TTC549 (cell line): ENCODE measurements at regions not wholly inside any gene's neighbourhood (a gene's known extent, or its start where the extent isn't known, plus 50 kb on each side); places are given as distances from the start of the nearest gene placed in this dataset.
A peak's percentile ranks its signal among the peaks of the same experiment; 100 is the strongest.

ENCODE experiments used
- FAIRE-seq: peaks from 2 replicates; lab custom pipeline; 2012; peaks lifted over from hg19 to GRCh38; lab: Jason Lieb, UNC

DNA sequence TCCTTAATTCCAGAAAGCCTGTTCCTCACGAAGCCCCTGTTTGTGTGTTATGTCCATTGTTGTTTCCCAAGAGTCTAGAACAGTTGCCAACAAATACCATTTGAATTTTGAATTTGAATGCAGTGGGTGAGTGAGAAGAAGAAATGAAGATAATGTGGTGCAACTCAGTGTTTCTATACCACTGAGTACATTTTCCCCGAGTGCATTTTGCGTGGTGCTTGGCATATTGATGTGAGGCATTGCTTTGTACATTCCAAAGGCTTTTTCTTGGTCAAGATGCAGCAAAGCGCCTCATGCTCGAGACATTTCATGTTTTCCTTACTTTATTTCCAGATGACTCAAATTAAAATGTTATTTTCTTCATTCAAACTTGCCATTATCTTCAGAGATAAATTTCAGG, 253.1 kb upstream of the RPS6KA3 start:
- no peak for FAIRE-seq

DNA sequence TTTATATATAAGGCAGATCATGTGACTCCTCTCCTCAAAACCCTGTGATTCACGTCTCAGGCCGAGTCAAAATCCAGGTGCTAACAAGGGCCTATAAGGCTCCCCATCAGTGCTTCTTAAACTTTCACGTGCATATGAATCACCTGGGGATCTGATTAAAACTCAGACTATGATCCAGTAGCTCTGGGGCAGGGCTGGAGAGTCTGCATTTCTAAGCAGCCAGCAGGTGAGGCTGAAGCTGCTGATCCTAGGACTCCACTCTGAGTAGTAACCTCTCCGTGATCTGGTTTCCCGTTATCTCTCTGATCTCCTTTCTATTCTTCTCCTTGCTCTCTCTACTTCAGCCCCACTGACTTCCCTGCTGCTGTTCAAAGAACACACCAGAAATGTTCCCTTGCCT, 252.4 kb upstream of the RPS6KA3 start:
- no peak for FAIRE-seq

DNA sequence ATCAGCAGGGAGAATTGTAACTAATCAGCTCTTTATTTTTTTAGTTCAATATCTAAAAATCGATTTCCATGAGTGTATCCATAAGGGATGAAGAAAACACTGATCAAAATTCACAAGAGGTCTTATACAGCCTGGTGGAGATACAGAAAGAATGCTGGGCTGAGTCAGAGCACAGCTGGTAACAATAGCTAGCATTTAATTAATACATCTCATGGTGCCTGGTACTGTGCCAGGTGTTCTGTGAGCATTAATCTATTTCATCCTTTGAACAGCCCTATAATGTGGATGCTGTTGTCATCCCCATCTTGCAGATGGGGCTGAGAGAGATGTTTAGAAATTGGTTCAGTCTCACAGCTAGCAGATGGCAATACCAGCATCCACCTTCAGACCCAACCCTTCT, 250.9 kb upstream of the RPS6KA3 start:
- no peak for FAIRE-seq

DNA sequence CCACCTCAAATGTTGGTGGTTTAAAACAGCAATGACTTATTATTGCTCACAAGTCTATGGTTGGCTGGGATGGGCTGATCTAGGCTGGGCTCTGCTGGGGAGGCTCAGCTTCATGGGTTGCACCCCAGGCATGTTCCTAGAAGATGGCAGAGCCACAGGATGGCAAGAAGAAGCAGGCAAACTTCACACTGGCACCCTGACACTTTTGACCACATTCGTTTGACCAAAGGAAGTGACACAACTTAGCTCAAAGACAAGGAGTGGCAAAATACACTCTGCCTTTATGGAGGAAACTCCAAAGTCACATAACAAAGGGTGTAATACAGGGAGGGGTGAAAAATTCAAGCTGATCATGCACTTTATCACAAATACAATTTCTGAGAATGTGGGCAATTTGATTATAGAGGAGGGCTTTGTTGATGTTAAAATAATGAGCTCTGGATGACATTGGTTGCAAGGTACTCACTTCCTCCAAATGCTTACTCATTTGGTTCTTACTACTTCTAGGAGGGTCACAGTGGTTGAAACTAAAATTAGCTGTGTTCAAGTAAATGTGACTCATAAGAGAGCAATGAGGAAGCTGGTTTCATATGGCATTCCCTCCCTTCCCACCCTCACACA, 249.2 kb upstream of the RPS6KA3 start:
- peak; percentile 85 for FAIRE-seq

DNA sequence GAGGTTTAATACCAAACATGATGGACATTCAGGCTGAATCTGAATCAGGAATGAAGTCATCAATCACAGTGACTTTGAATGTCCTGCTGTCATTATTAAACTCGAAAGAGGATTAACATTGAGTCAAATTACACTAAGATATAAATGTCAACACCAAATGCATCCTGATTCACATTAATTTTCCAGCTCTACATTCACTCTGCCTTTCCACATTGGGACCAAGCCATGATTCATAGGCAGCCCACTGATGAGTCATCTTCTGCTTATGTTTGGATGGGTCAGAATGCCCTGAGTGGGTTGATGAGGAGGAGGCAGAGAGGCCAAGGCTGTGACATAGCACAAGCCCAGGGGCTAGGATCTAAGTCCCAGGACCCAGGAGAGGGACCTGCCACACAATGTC, 247.6 kb upstream of the RPS6KA3 start:
- FAIRE-seq, result no peak

DNA sequence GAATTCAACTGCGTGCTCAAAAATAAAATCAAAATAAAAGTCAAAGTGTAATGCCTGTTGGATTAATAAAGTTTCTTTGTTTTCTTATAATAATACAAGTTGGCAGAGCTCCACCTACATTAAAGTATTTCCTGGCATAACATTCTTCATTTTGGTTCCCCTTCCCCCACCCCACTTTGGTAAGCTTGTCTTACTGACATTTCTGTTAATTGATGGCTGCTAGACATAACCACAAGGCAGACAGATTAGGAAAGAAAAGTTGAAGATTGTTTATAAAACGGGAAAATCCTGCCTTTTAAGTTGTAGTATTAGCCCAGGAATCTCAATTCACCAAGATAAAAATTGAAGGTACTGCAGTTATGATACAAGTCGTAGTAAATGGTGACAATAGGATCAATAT, 246.5 kb upstream of the RPS6KA3 start:
- FAIRE-seq, result no peak

DNA sequence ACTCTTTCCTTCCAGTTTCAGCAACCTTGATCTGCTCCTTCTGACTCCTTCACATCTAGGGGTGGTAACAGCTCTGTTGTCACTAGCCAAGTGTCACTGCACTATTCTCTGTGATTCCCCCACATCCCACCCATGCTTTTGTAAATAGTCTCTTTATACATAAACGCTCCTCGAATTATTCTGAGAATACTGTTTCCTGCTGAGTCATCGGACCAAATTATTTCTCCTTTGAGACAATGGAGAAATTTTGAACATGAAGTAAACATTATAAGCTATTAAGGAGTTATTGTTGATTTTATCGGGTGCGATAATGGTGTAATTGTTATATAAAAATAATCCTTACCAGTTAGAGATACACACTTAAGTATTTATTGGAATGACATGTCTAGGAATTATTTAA, 245.1 kb upstream of the RPS6KA3 start:
- FAIRE-seq, result peak; percentile 65

DNA sequence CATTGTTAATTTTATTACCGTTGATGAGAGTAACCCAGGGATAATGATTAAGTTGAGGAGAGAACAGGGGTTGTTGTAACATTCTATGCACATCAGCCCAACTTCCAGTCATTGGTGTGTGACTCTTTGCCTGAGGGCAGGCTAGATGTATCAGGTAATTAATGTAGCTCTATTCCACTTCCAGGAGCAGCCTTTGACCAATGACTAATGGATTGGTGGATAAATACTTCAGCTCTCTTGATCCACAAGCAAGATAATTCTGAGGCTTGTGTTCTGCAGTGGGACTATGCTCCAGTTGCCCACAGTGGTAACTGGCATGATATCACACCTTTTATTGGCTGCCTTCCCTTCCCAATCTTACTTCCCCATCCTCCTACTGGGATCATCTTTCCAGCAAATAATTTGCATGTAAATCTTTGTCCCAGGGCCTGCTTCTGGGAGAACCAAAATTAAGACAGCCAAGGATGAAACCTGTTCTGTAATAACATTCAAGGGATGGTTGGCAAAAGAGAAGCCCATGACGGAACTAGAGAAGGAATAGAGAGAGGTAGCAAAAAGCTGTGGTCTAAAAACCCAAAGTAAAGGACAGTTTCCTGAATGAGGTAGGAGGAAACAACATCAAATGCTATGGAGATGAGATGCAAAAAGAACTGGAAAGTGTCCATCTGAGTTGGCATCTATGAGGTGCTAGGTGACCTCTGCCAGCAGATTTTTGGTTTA, 241.4 kb upstream of the RPS6KA3 start:
- no peak for FAIRE-seq

DNA sequence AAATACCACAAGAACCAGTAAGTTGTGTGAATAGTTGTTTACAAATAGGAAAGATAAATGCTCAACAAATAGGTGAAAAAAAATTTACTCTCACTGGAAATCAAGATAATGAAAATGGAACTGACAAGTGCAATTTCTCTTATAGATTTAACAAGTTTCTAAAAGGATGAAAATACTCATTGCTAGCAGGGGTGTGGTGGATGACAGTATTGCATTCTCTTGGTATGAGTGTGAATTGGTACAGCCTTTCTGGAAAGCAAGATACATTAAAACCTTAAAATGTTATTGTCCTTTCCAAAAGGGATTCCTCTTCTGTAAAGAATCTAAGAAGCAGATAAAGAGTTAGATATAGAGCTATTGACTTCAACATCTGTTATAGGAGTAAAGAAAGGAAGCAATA, 240.0 kb upstream of the RPS6KA3 start:
- FAIRE-seq, result no peak

DNA sequence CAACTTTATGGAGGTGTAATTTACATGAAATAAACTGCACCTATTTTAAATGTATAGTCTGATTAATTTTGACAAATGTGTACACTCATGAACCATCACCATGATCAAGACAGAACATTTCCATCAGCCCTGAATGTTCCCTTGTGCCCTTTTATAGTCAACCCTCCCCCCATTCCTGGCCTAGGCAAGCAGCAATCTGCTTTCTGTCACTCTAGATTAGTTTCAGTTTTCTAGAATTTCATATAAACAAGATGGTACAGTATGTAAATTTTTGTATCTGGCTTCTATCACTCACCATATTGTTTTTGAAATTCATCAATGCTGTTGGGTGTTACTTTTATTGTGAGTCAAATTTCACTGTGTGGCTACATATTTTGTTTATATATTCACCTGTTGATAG, 234.2 kb upstream of the RPS6KA3 start:
- FAIRE-seq, result peak; percentile 93

DNA sequence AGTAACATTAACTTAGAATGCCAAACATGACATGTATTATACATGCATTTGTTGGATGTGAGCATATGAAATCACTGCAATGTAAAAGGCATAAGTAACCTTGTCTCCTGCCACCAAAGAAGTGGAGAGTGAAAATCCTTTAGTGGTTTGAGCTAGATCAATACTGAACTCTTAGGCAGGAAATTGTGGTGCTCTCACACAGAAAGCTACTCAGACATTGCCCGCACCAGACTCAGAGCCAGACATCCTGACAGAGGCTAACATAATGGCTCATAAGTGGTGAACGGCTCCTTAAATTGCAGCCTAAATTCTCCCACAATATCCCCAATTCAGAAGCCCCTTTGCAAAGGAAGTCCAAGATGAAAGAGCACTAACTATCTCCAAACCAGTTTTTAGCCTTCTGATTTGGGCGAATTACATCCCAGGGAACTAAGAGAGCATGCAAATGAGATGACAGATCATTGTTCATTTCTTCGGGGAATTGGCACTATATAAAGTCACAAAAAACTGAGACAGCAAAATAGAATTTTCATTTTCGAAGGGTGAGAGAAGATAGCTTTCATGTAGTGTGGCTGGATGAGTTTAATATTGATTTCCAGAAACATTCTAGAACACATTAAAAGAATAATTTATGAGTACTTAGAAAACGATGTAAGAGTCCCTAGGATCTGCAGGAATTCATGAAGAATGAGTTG, 233.6 kb upstream of the RPS6KA3 start:
- FAIRE-seq, result no peak

DNA sequence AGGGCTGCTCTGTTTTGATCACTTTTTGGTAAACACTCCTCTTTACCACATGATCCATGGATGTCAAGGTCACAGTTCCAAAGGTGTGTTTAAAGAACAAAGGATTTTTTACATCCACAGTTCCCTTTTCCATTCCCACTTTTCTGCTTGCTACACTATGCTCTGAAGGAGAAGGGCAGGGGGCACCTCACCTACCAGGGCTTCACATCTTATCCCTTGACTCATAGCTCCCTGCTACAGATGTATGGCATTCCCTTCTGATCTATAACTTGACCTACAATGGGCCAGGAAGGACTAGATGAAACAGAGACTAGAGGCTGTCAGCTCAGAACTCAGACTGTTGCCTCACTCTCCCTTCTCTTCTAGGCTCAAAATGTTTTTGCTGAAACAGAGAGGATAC, 233.1 kb upstream of the RPS6KA3 start:
- FAIRE-seq, result no peak

DNA sequence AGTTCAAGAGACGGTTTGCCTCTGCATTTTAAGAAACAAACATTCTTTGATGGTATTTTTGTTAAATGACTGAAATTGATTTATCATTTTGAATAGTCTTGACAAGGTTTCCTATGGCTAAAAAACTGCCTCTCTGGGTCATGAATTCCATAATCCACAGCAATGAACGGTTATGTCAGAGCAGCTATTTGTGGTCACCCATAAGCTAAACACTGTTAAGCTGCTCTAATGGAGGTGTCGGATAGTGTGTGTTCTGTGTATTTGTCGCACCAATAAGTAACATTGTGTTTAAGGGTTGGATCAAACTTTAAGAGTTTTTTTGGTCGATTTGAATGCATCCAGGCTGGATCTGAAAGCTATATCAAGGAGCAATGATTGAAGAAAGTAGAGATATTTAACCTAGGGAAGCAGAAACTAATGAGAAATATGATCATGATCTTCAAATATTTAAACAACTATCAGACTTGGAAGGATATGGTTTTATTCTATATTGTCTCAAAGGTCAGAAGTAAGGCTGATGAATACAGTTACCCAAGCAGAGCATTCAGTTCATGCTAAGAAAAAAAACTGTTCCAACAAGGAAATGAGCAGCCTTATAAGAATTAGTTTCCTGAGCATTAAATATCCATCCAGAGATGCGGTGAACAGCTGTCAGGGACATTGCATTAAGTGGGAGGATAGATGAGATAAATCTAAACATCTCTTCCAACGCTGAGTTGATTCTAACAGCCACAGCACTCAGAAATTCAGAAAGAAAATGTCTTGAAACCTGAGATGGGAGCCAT, 232.3 kb upstream of the RPS6KA3 start:
- no peak for FAIRE-seq

DNA sequence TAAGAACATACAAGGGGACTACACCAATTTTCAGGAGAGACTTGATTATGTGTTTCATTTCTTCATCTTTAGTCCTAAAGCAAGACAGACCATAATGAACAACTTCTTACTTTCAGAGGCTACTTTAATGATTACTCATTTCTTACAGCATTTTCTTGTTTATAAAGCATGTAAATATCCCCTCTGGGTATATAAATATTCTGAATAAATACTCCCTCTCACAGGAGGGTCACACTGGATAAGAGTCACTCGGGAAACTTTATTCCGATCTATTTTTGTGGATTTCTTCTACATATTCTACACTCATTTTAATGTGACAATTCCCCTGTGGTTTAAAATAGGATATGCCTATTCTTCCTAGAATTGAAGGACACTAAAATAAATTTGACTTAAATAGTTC, 228.9 kb upstream of the RPS6KA3 start:
- no peak for FAIRE-seq

DNA sequence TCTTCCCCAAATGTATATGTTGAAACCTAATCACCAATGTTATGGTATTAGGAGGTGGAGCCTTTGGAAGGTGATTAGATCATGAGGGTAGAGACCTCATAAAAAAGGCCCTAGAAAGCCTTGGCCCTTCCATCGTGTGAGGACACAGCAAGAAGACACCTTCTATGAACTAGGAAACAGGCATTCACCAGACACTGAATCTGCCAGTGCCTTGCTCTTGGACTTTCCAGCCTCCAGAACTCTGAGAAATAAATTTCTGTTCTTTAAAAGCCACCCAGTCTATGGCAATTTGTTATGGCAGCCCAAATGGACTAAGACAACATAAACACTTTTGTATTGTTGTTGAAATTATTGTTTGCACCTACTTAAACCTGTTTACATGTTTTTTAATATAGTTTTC, 221.8 kb upstream of the RPS6KA3 start:
- no peak for FAIRE-seq

DNA sequence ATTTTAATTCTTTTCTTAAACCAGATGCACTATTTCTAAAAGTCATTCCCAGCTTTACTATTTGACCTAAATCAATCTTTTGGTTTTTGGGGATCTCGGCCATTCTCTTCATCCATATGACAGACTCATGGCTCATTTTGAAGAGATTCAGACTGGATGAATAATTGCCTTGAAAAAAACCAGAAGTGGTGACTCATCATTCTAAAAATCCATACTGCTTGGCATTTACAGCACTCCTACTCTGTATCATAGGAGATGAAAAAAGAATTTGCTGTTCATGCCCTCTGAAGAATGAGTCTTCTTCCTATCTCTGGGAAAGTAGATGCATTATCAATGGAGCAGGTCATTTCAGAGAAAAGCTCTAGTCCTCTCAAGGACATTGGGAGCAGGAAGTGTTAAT, 220.5 kb upstream of the RPS6KA3 start:
- peak; percentile 89 for FAIRE-seq

DNA sequence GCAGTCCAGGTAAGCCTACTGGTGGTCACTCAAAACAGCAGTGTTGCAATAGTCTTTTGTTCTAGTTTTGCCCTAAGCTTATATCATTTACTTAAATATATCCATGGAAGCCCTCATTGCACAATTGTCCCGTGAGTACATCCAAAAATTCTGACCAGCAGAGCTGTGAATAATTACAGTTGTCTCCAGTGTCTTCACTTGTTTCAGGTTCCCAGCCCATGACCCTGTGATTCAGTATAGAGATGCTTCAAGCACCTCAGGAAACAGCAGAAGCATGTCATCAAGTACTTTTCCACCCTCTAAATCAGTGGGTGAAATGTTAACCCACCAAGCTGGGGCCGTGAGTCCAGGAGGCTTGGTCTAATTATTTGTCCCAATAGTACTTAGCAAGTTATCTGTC, 214.9 kb upstream of the RPS6KA3 start:
- FAIRE-seq, result no peak

DNA sequence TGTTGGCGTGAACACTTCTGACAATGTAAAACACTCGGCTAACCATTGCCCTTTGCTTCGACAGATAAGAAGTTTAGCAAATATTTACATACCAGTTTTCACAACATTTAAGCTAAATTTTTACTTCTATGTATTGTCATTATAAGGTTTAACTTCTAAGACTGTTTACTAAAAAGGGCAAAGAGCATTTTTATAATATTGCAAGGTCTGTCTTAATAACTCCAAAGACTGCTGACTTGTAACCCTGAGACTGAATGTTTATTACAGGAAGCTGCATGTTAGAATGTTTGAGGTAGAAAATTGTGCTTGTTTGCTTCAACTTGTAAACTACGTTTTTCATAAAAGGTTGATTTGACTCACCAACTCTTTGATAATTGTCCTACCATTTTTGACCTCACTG, 213.2 kb upstream of the RPS6KA3 start:
- peak; percentile 97 for FAIRE-seq

DNA sequence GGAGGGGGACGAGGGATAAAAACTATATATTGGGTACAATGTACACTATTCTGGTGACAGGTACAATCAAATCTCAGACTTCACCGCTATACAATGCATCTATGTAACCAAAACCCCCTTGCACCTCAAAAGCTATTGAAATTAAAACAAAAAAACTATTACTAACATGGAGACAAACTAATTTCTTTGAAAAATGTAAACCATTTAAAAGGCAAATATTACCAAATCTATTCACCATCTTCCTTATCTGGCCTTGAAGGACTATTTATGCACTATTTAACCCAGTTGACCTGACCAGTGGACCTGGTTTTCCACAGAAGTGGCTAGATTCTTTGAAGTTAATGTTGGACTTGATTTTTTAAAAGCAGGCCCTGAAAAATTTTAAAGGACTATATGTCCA, 212.3 kb upstream of the RPS6KA3 start:
- no peak for FAIRE-seq

DNA sequence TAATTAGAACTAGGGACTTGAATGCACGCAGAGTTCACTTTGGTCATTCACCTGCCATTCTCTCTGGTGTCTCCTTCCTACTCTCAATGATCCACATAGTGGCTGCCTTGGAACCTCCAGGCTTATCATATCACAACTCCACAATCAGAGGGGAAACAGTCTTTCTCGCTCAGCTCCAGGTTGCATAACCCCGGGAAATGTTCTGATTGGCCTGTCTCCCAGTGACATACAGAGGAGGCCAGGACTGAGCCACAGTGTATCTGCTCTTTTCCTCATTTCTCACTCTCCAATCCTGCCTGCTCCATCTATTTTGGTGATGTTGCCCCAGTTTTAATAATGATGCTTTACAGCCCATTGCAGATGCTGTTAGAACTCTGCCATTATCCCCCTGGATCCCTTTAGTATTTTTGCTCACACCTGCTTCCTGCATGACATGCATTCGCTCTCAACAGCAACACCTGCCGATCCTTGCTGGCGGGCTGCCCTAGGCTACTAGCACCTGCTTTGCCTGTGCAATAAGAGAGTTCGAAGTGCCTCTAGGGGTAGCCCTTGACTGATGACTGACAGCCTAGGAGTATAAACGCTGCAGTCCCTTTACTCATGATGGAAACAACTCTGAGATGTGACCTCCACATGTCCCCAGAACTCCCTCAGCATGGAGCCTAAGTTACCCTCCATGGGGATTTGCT, 211.3 kb upstream of the RPS6KA3 start:
- FAIRE-seq, result no peak

DNA sequence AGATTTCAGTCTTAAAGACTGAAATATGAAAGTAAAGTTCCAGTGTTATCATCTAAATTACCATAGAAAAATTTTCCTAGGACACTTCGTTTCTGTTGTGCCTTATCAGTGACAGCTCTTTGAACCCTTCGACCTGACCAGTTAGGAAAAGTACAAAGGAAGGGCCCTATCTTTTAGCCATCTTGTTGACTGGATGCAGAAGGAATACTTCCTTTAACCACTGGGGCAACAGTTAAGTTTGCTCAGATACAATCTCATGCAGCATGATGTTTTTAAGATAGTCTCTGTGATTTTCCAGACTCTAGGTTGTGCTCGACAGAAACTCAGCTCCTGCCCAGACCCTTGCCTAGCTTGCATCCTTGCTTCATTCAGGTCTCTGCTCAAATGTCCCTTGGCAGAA, 210.5 kb upstream of the RPS6KA3 start:
- FAIRE-seq, result no peak

DNA sequence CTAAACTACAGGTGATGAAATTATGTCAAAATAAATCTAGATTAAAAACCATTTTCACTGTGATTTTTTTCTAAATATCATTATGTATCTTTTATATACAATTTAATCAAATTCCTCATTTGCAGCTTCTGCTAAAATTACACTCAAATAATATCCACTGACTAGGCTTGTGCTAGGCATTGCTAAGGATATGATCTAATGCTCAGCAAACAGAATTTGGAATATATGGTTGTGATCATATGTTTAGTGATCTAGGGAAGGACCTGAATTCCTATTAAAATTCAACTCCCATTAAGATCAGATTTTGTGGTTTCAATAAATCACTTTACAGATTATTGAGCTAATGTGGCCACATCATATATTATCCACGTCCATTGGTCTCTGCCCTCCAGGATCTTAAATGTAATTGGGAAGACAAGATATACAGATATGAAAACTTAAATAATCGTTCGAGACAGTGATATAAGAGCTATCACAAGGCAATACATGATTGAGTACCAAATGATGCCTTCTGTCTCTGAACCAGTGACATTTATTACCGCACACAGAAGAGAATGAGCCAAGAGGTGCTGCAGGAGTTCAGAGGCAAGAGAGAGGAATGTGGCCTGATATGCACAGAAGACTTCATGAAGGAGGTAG, 206.0 kb upstream of the RPS6KA3 start:
- FAIRE-seq, result peak; percentile 91
